PC-3 (cell line): ENCODE measurements at regions not wholly inside any gene's neighbourhood (a gene's known extent, or its start where the extent isn't known, plus 50 kb on each side); places are given as distances from the start of the nearest gene placed in this dataset.

Experiments
- ATAC-seq: fragments of 200-7000 bp; cut with Tn5 transposase; 2 replicates; pipeline ENCODE4 v1.9.1; 2020; ENCODE audit warnings: mild to moderate bottlenecking, moderate library complexity
- BruUV-seq: library from RNA; stranded (reverse); fragments of 400-500 nt; replicated peaks from 2 replicates; lab custom pipeline; 2021; lab: Mats Ljungman, UMichigan
- CTCF ChIA-PET: fragments of 300-600 bp; sonication (Branson Sonifier 250); formaldehyde crosslinking; loops from one replicate; lab custom pipeline; 2022; ENCODE audit warnings: antibody characterized with exemption; lab: Charles Lee
- POLR2A ChIA-PET: fragments of 300-600 bp; sonication (Branson Sonifier 250); formaldehyde crosslinking; loops from one replicate; lab custom pipeline; 2022; ENCODE audit warnings: antibody characterized with exemption; ENCODE audit not compliant: unreplicated experiment; lab: Charles Lee
- DNase-seq: peaks from one replicate; pipeline ENCODE4 v3.0.0-alpha.2; 2015
- H2AFZ ChIP-seq: fragments of 300-600 bp; sonication (generic); 2 replicates; pipeline ENCODE4 v1.6.0; 2016; ENCODE audit warnings: antibody characterized with exemption, low read length
- H3F3A ChIP-seq: fragments of 300-600 bp; sonication (generic); one replicate; pipeline ENCODE4 v1.6.0; 2017; ENCODE audit warnings: antibody characterized with exemption, low read length, control low read depth, mild to moderate bottlenecking; ENCODE audit not compliant: unreplicated experiment
- H3K27ac ChIP-seq: fragments of 300-600 bp; sonication (generic); 2 replicates; pipeline ENCODE4 v1.5.1; 2016; ENCODE audit warnings: mild to moderate bottlenecking, low read length
- H3K27me3 ChIP-seq: fragments of 300-600 bp; sonication (generic); 2 replicates; pipeline ENCODE4 v1.6.1; 2016; ENCODE audit warnings: low read length, mixed read lengths
- H3K36me3 ChIP-seq: fragments of 300-600 bp; sonication (generic); 2 replicates; pipeline ENCODE4 v1.6.1; 2016; ENCODE audit warnings: low read depth, mixed run types, low read length, mixed read lengths
- H3K4me1 ChIP-seq: fragments of 300-600 bp; sonication (generic); 2 replicates; pipeline ENCODE4 v1.5.1; 2016; ENCODE audit warnings: low read length; ENCODE audit not compliant: insufficient read depth
- H3K4me2 ChIP-seq: fragments of 300-600 bp; sonication (generic); 2 replicates; pipeline ENCODE4 v1.6.0; 2016; ENCODE audit warnings: low read length
- H3K4me3 ChIP-seq: fragments of 300-600 bp; sonication (generic); 2 replicates; pipeline ENCODE4 v1.5.1; 2016; ENCODE audit warnings: mild to moderate bottlenecking, low read length, mixed read lengths
- H3K79me2 ChIP-seq: fragments of 300-600 bp; sonication (generic); 2 replicates; pipeline ENCODE4 v1.6.1; 2017; ENCODE audit warnings: low read length, mixed read lengths
- H3K9ac ChIP-seq: fragments of 300-600 bp; sonication (generic); 2 replicates; pipeline ENCODE4 v1.6.0; 2016; ENCODE audit warnings: mild to moderate bottlenecking, low read length
- H3K9me2 ChIP-seq: fragments of 300-600 bp; sonication (generic); replicated peaks from 2 replicates; pipeline ENCODE4 v1.6.1; 2016; ENCODE audit warnings: mixed run types, low read length, mixed read lengths
- H3K9me3 ChIP-seq: fragments of 300-600 bp; sonication (generic); 2 replicates; pipeline ENCODE4 v1.6.1; 2016; ENCODE audit warnings: low read length, mixed read lengths
- H4K20me1 ChIP-seq: fragments of 300-600 bp; sonication (generic); 2 replicates; pipeline ENCODE4 v1.6.1; 2016; ENCODE audit warnings: low read length, mixed read lengths
- EZH2 ChIP-seq: fragments of 300-600 bp; sonication (generic); IDR thresholded peaks from one replicate; pipeline ENCODE4 v1.6.1; 2017; ENCODE audit warnings: antibody characterized with exemption, mild to moderate bottlenecking, low read length; ENCODE audit not compliant: unreplicated experiment
- EZH2phosphoT487 ChIP-seq: fragments of 300-600 bp; sonication (generic); IDR thresholded peaks from 2 replicates; pipeline ENCODE4 v1.6.1; 2018; ENCODE audit warnings: mild to moderate bottlenecking, antibody characterized with exemption, low read length, borderline replicate concordance
- intact Hi-C: fragments of 100-400 bp; cut with micrococcal nuclease; formaldehyde crosslinking; loops from 2 replicates; pipeline ENCODE4 v1.9.0; 2023
- TF ChIP-seq, protein P1 (sequence below): fragments of 300-600 bp; sonication (generic); conservative IDR thresholded peaks from 2 replicates; pipeline ENCODE4 v1.5.1; 2017; ENCODE audit warnings: antibody characterized with exemption, low read depth, mild to moderate bottlenecking, low read length

DNA sequence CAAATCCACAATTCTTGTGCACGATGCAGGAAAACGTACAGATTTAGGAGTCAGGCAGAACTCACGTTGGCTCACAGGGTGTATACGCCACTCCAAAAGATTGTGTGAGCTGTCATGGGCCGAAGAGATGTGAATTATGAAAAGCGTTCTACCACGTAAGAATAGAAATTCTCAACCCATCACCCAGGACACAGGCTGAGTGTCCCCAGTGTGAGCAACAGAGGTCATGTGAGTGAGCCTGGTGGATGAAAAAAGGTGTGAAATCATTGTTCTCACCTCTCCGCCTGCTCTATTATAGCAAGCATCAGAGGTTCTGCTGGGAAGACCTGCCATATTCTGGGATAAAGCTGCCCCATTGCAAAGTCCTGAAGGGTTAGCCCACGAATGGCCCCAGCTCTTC, 235.0 kb downstream of the MN1 start:
- Histone ChIP-seq H3K4me3 (no peak overlapping the region), H3K27ac (no peak overlapping the region), H2AFZ (no peak overlapping the region), H3K4me2 (no peak overlapping the region), H3K4me1 (no peaks in the 10 kb centered on the region), H3F3A (no peaks in the 10 kb centered on the region), H3K9me3 (no peaks in the 10 kb centered on the region), H3K9ac (no peak overlapping the region), H3K9me2 (no peaks in the 10 kb centered on the region), H3K79me2 (no peaks in the 10 kb centered on the region), H3K27me3 (no peaks in the 10 kb centered on the region), H3K36me3 (no peaks in the 10 kb centered on the region), H4K20me1 (no peaks in the 10 kb centered on the region)
- BruUV-seq = no TSS peak
- TF ChIP-seq EZH2 = no peak
- TF ChIP-seq EZH2phosphoT487 = no peak
- TF ChIP-seq, protein P1, sequence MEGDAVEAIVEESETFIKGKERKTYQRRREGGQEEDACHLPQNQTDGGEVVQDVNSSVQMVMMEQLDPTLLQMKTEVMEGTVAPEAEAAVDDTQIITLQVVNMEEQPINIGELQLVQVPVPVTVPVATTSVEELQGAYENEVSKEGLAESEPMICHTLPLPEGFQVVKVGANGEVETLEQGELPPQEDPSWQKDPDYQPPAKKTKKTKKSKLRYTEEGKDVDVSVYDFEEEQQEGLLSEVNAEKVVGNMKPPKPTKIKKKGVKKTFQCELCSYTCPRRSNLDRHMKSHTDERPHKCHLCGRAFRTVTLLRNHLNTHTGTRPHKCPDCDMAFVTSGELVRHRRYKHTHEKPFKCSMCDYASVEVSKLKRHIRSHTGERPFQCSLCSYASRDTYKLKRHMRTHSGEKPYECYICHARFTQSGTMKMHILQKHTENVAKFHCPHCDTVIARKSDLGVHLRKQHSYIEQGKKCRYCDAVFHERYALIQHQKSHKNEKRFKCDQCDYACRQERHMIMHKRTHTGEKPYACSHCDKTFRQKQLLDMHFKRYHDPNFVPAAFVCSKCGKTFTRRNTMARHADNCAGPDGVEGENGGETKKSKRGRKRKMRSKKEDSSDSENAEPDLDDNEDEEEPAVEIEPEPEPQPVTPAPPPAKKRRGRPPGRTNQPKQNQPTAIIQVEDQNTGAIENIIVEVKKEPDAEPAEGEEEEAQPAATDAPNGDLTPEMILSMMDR = no peak
- no peak for ATAC-seq
- no peak for DNase-seq
- ChIA-PET CTCF (no interaction called here), POLR2A (no interaction called here)
- intact Hi-C loops = no loop called here

DNA sequence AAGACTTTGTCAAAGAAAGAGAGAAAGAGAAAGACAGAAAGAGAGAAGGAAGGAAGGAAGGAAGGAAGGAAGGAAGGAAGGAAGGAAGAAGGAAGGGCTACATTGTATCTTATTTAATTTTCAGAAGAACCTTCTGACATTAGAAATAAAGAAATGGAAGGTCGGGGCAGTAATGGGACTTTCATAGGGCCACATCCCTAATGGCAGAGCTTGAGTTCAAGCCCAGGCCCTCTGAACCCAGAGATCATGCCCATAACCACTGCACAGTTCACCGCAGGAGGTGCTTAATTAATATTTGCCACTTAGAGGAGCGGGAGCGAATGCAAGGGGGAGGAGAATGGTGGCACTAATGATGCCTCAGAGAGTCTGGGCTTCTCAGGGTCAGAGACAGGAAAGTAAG, 233.3 kb downstream of the MN1 start:
- no peak overlapping the region for H3K27ac ChIP-seq
- H4K20me1 ChIP-seq = no peaks in the 10 kb centered on the region
- BruUV-seq = no TSS peak
- DNase-seq (no peak), ATAC-seq (no peak)
- intact Hi-C loops = no loop called here
- no peaks in the 10 kb centered on the region for H3K79me2 ChIP-seq
- H3K36me3 ChIP-seq = no peaks in the 10 kb centered on the region
- H3K9me3 ChIP-seq = no peaks in the 10 kb centered on the region
- TF ChIP-seq, protein P1 = no peak
- TF ChIP-seq EZH2 (no peak), EZH2phosphoT487 (no peak)
- POLR2A ChIA-PET = no interaction called here
- no peaks in the 10 kb centered on the region for H3K9me2 ChIP-seq
- H3K9ac ChIP-seq = no peak overlapping the region
- H3K27me3 ChIP-seq = no peaks in the 10 kb centered on the region
- no peak overlapping the region for H2AFZ ChIP-seq
- H3F3A ChIP-seq = no peaks in the 10 kb centered on the region
- no peaks in the 10 kb centered on the region for H3K4me1 ChIP-seq
- no peak overlapping the region for H3K4me3 ChIP-seq
- CTCF ChIA-PET = no interaction called here
- no peak overlapping the region for H3K4me2 ChIP-seq

DNA sequence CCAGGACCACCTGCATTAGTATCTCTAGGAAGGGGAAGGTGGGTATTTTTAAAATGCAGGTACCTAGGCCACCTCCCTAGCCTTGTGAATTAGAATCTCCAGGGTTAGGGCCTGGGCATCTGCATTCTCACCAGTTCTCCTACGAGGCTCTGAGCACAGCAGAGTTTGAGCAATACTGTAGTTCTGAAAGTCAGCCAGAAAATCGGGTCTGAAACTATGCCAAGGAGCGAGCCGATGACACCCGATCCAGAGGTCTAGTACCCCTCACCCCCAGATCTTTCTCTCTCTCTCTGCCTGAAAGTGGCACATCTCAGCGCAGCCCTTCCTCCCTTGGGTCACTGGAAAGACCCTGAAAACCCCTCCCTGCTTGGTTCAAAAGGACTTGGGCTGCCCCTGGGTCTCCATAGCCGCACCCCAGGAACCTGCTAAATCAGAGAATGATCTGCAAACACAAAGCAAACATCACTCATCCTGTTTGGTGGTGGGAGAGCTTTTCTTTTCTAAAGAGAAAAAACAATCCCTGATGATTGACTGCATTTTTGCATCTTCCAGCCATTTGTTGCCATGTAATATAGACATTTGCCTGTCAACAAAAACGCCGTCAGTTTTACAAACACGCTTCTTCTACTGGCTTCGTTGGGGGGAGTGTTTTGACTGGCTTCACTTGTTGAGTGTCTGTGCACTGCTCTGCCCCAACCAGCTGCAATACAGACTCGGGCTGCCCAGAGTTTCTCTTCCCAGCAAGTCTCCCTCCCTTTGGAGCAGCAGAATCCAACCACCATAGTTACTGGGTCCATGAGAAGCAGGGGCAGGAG, 229.9 kb downstream of the MN1 start:
- CTCF ChIA-PET = no interaction called here
- intact Hi-C loops = no loop called here

More for the DNA sequence above, 229.9 kb downstream of the MN1 start:
- Histone ChIP-seq H3K9ac (no peak overlapping the region), H3K27ac (no peak overlapping the region), H2AFZ (no peak overlapping the region), H3K4me2 (no peak overlapping the region), H3K36me3 (no peaks in the 10 kb centered on the region), H3K9me2 (no peaks in the 10 kb centered on the region), H3K9me3 (no peaks in the 10 kb centered on the region), H4K20me1 (no peaks in the 10 kb centered on the region), H3K79me2 (no peaks in the 10 kb centered on the region), H3K27me3 (no peaks in the 10 kb centered on the region), H3K4me1 (no peaks in the 10 kb centered on the region), H3K4me3 (no peak overlapping the region), H3F3A (no peaks in the 10 kb centered on the region)
- no TSS peak for BruUV-seq
- POLR2A ChIA-PET = no interaction called here
- DNase-seq (no peak), ATAC-seq (no peak)
- TF ChIP-seq EZH2phosphoT487 (no peak), EZH2 (no peak)
- TF ChIP-seq, protein P1 = no peak
